Bronchial epithelial cell (primary cell): ENCODE measurements at regions not wholly inside any gene's neighbourhood (a gene's known extent, or its start where the extent isn't known, plus 50 kb on each side); places are given as distances from the start of the nearest gene placed in this dataset.
A peak's percentile ranks its signal among the peaks of the same experiment; 100 is the strongest.

Source experiments
- DNase-seq: peaks from one replicate; pipeline ENCODE4 v3.0.0-alpha.2; 2010; ENCODE audit warnings: low read depth
- FAIRE-seq: peaks from 2 replicates; lab custom pipeline; 2011; peaks lifted over from hg19 to GRCh38; lab: Jason Lieb, UNC
- H3K27me3 ChIP-seq: 2 replicates; pipeline ENCODE4 v1.5.1; 2011; ENCODE audit warnings: low read length; ENCODE audit not compliant: control insufficient read depth, insufficient read depth
- H3K36me3 ChIP-seq: 2 replicates; pipeline ENCODE4 v1.5.1; 2011; ENCODE audit warnings: low read length; ENCODE audit not compliant: control insufficient read depth, insufficient read depth
- H3K4me3 ChIP-seq: 2 replicates; pipeline ENCODE4 v1.5.1; 2011; ENCODE audit warnings: mild to moderate bottlenecking, low read depth, low read length, control low read depth
- TF ChIP-seq, protein P1 (sequence below): IDR thresholded peaks from 2 replicates; pipeline ENCODE4 v1.5.1; 2011; ENCODE audit warnings: mild to moderate bottlenecking, moderate library complexity, low read length, control low read depth, inconsistent platforms; ENCODE audit not compliant: insufficient read depth, severe bottlenecking

GRCh38 chr18:60671021-60671420, 298.4 kb upstream of the MC4R start:
- TF ChIP-seq, protein P1, sequence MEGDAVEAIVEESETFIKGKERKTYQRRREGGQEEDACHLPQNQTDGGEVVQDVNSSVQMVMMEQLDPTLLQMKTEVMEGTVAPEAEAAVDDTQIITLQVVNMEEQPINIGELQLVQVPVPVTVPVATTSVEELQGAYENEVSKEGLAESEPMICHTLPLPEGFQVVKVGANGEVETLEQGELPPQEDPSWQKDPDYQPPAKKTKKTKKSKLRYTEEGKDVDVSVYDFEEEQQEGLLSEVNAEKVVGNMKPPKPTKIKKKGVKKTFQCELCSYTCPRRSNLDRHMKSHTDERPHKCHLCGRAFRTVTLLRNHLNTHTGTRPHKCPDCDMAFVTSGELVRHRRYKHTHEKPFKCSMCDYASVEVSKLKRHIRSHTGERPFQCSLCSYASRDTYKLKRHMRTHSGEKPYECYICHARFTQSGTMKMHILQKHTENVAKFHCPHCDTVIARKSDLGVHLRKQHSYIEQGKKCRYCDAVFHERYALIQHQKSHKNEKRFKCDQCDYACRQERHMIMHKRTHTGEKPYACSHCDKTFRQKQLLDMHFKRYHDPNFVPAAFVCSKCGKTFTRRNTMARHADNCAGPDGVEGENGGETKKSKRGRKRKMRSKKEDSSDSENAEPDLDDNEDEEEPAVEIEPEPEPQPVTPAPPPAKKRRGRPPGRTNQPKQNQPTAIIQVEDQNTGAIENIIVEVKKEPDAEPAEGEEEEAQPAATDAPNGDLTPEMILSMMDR = no peak
- H3K36me3 ChIP-seq = no peaks in the 10 kb centered on the region
- no peak overlapping the region for H3K4me3 ChIP-seq
- DNase-seq (no peak), FAIRE-seq (no peak)
- no peaks in the 10 kb centered on the region for H3K27me3 ChIP-seq

DNA sequence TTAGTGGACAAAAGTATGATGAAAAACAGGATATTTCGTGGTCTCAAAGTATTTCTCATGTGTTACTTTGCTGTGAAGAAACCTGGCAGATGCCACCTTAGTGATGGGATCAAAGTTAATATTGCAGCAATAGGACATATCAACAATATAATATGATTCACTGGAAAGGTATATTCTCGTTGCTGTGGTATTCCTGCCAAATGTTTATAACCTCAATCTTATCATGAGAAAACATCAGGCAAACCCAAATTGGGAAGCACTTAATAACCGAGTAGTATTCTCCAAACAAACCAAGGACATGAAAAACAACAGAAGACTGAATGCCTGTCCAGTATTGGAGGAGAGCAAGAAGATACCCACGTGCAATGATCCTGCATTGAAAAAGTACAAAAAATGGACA, 302.6 kb upstream of the MC4R start:
- TF ChIP-seq, protein P1 = no peak
- H3K4me3 ChIP-seq = no peak overlapping the region
- FAIRE-seq = no peak
- DNase-seq = no peak
- no peaks in the 10 kb centered on the region for H3K27me3 ChIP-seq
- H3K36me3 ChIP-seq = no peaks in the 10 kb centered on the region

- DNase-seq = peak; percentile 85
- FAIRE-seq = no peak
- TF ChIP-seq, protein P1 = no peak
- Histone ChIP-seq H3K36me3 (no peaks in the 10 kb centered on the region), H3K4me3 (no peak overlapping the region), H3K27me3 (no peaks in the 10 kb centered on the region)
These were observed 303.2 kb upstream of the MC4R start for GRCh38 chr18:60675801-60676200.

GRCh38 chr18:60676815-60677214, 304.2 kb upstream of the MC4R start:
- FAIRE-seq (peak; percentile 7), DNase-seq (no peak)
- TF ChIP-seq, protein P1 = peak; percentile 20
- no peak overlapping the region for H3K4me3 ChIP-seq
- no peaks in the 10 kb centered on the region for H3K36me3 ChIP-seq
- no peaks in the 10 kb centered on the region for H3K27me3 ChIP-seq

- no peaks in the 10 kb centered on the region for H3K27me3 ChIP-seq
- DNase-seq = peak; percentile 57
- no peak overlapping the region for H3K4me3 ChIP-seq
- H3K36me3 ChIP-seq = no peaks in the 10 kb centered on the region
- TF ChIP-seq, protein P1 = peak; percentile 29
- FAIRE-seq = no peak
These were observed 312.4 kb upstream of the MC4R start for GRCh38 chr18:60684843-60685513.

GRCh38 chr18:60686142-60686541, 313.6 kb upstream of the MC4R start:
- no peak overlapping the region for H3K4me3 ChIP-seq
- no peaks in the 10 kb centered on the region for H3K36me3 ChIP-seq
- H3K27me3 ChIP-seq = no peaks in the 10 kb centered on the region
- TF ChIP-seq, protein P1 = no peak
- no peak for FAIRE-seq
- DNase-seq = no peak
